Kidney epithelial cell (primary cell): ENCODE measurements at regions not wholly inside any gene's neighbourhood (a gene's known extent, or its start where the extent isn't known, plus 50 kb on each side); places are given as distances from the start of the nearest gene placed in this dataset.

Experiments
- DNase-seq: peaks from one replicate; pipeline ENCODE4 v3.0.0-alpha.2; 2010; ENCODE audit warnings: low read depth
- H3K27me3 ChIP-seq: 2 replicates; pipeline ENCODE4 v1.6.0; 2011; ENCODE audit warnings: low read length; ENCODE audit not compliant: control insufficient read depth, insufficient read depth
- H3K36me3 ChIP-seq: 2 replicates; pipeline ENCODE4 v1.5.1; 2011; ENCODE audit warnings: low read length; ENCODE audit not compliant: control insufficient read depth, insufficient read depth
- H3K4me3 ChIP-seq: 2 replicates; pipeline ENCODE4 v1.5.1; 2011; ENCODE audit warnings: low read depth, mild to moderate bottlenecking, control low read depth, low read length
- TF ChIP-seq, protein P1 (sequence below): IDR thresholded peaks from 2 replicates; pipeline ENCODE4 v1.5.1; 2011; ENCODE audit warnings: mild to moderate bottlenecking, moderate library complexity, low read length, control low read depth, inconsistent platforms; ENCODE audit not compliant: insufficient read depth, poor library complexity, severe bottlenecking

DNA sequence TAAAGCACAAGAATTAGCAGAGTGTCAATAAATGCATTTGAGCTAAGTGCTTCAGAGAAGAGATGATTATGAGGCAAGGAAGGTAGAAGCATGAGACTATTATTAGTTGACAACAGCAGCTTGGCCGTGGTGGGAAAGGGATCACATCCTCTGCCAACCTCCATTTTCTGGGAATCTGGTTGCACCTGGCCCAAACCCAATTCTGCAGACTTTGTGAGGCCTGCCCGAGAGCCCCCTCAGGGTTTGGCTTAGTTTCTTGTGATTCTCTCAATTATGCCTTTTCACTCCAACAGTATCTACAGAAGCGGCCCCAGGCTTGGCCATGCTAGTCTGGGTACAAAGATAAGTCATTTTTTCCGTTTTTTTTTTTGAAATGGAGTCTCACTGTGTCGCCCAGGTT lies 111.0 kb upstream of the B3GAT2 start:
- H3K4me3 ChIP-seq = no peak overlapping the region
- no peaks in the 10 kb centered on the region for H3K27me3 ChIP-seq
- TF ChIP-seq, protein P1, sequence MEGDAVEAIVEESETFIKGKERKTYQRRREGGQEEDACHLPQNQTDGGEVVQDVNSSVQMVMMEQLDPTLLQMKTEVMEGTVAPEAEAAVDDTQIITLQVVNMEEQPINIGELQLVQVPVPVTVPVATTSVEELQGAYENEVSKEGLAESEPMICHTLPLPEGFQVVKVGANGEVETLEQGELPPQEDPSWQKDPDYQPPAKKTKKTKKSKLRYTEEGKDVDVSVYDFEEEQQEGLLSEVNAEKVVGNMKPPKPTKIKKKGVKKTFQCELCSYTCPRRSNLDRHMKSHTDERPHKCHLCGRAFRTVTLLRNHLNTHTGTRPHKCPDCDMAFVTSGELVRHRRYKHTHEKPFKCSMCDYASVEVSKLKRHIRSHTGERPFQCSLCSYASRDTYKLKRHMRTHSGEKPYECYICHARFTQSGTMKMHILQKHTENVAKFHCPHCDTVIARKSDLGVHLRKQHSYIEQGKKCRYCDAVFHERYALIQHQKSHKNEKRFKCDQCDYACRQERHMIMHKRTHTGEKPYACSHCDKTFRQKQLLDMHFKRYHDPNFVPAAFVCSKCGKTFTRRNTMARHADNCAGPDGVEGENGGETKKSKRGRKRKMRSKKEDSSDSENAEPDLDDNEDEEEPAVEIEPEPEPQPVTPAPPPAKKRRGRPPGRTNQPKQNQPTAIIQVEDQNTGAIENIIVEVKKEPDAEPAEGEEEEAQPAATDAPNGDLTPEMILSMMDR = no peak
- H3K36me3 ChIP-seq = no peaks in the 10 kb centered on the region
- DNase-seq = no peak

- no peaks in the 10 kb centered on the region for H3K27me3 ChIP-seq
- H3K36me3 ChIP-seq = no peaks in the 10 kb centered on the region
- H3K4me3 ChIP-seq = no peak overlapping the region
- no peak for DNase-seq
- TF ChIP-seq, protein P1 = no peak
These were observed 115.6 kb upstream of the B3GAT2 start for GRCh38 chr6:71072508-71072907.

DNA sequence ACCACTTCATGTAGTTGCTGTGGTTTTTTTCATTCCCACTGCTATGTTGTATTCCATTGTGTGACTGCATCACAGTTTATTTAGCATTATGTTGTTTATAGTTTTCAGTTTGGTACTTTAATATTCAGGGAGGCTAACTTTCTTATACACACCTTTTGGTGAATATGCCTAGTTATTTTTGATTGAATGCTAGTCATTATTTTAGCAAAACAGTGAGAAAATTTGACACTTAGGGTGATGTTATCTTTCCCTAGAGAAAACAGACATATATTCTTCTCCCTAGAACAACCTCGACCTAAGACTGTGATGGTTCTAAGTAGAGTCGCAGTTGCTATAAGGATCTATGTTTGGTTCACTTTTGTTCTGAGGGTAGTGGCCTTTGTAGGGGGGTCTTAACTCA lies 120.8 kb upstream of the B3GAT2 start:
- Histone ChIP-seq H3K4me3 (no peak overlapping the region), H3K27me3 (no peaks in the 10 kb centered on the region), H3K36me3 (no peaks in the 10 kb centered on the region)
- no peak for DNase-seq
- TF ChIP-seq, protein P1 = no peak

GRCh38 chr6:71079677-71080076 lies 122.8 kb upstream of the B3GAT2 start:
- no peak overlapping the region for H3K4me3 ChIP-seq
- TF ChIP-seq, protein P1 = no peak
- H3K27me3 ChIP-seq = no peaks in the 10 kb centered on the region
- H3K36me3 ChIP-seq = no peaks in the 10 kb centered on the region
- no peak for DNase-seq

- no peaks in the 10 kb centered on the region for H3K36me3 ChIP-seq
- DNase-seq = no peak
- H3K27me3 ChIP-seq = no peaks in the 10 kb centered on the region
- H3K4me3 ChIP-seq = no peak overlapping the region
- TF ChIP-seq, protein P1 = no peak
These were observed 123.3 kb upstream of the B3GAT2 start for GRCh38 chr6:71080133-71080532.

GRCh38 chr6:71080826-71081225 lies 124.0 kb upstream of the B3GAT2 start:
- no peaks in the 10 kb centered on the region for H3K27me3 ChIP-seq
- TF ChIP-seq, protein P1 = no peak
- H3K4me3 ChIP-seq = no peak overlapping the region
- DNase-seq = no peak
- H3K36me3 ChIP-seq = no peaks in the 10 kb centered on the region
